ENCODE measurements at regions not wholly inside any gene's neighbourhood (a gene's known extent, or its start where the extent isn't known, plus 50 kb on each side); places are given as distances from the start of the nearest gene placed in this dataset.

- DNase-seq (ENCODE audit: low spot score): no peak
Observed at GRCh38 chr3:82940124-82940523, 1178.7 kb upstream of the GBE1 start.

GRCh38 chr3:82939491-82940097 lies 1178.1 kb upstream of the GBE1 start:
- DNase-seq (ENCODE audit: low spot score): no peak

GRCh38 chr3:82938821-82939328 lies 1177.4 kb upstream of the GBE1 start:
- no peak for DNase-seq (ENCODE audit: low spot score)

- DNase-seq (ENCODE audit: low spot score): no peak
Observed at GRCh38 chr3:82927309-82928253, 1166.1 kb upstream of the GBE1 start.

GRCh38 chr3:82891028-82891427 lies 1129.6 kb upstream of the GBE1 start:
- DNase-seq (ENCODE audit: low spot score): no peak

- DNase-seq (ENCODE audit: low spot score): no peak
Observed at GRCh38 chr3:82883072-82883471, 1121.6 kb upstream of the GBE1 start.

- no peak for DNase-seq (ENCODE audit: low spot score)
Observed at GRCh38 chr3:82875401-82875800, 1114.0 kb upstream of the GBE1 start.

- DNase-seq (ENCODE audit: low spot score): no peak
Observed at GRCh38 chr3:82839871-82840270, 1078.4 kb upstream of the GBE1 start.

GRCh38 chr3:82834098-82834497 lies 1072.7 kb upstream of the GBE1 start:
- DNase-seq (ENCODE audit: low spot score): no peak

GRCh38 chr3:82824491-82824890 lies 1063.0 kb upstream of the GBE1 start:
- no peak for DNase-seq (ENCODE audit: low spot score)

- no peak for DNase-seq (ENCODE audit: low spot score)
Observed at GRCh38 chr3:82816086-82816485, 1054.6 kb upstream of the GBE1 start.

GRCh38 chr3:82815417-82816058 lies 1054.1 kb upstream of the GBE1 start:
- DNase-seq (ENCODE audit: low spot score): no peak

GRCh38 chr3:82814660-82815059 lies 1053.2 kb upstream of the GBE1 start:
- no peak for DNase-seq (ENCODE audit: low spot score)

- no peak for DNase-seq (ENCODE audit: low spot score)
Observed at GRCh38 chr3:82807781-82808180, 1046.3 kb upstream of the GBE1 start.

GRCh38 chr3:82802501-82802900 lies 1041.1 kb upstream of the GBE1 start:
- no peak for DNase-seq (ENCODE audit: low spot score)

GRCh38 chr3:82800248-82800647 lies 1038.8 kb upstream of the GBE1 start:
- DNase-seq (ENCODE audit: low spot score): no peak

- no peak for DNase-seq (ENCODE audit: low spot score)
Observed at GRCh38 chr3:82796765-82797164, 1035.3 kb upstream of the GBE1 start.

- DNase-seq (ENCODE audit: low spot score): no peak
Observed at GRCh38 chr3:82791241-82791640, 1029.8 kb upstream of the GBE1 start.

- DNase-seq (ENCODE audit: low spot score): no peak
Observed at GRCh38 chr3:82790307-82791097, 1029.1 kb upstream of the GBE1 start.

- DNase-seq (ENCODE audit: low spot score): no peak
Observed at GRCh38 chr3:82783194-82783593, 1021.7 kb upstream of the GBE1 start.

GRCh38 chr3:82773207-82773606 lies 1011.8 kb upstream of the GBE1 start:
- DNase-seq (ENCODE audit: low spot score): no peak

- no peak for DNase-seq (ENCODE audit: low spot score)
Observed at GRCh38 chr3:82764521-82764920, 1003.1 kb upstream of the GBE1 start.

Data from hematopoietic multipotent progenitor cell treated with erythropoietin and hydrocortisone succinate and interleukin-3 and kit ligand, for 15 days (in vitro differentiated cells).